GM19025 (cell line): ENCODE measurements at regions not wholly inside any gene's neighbourhood (a gene's known extent, or its start where the extent isn't known, plus 50 kb on each side); places are given as distances from the start of the nearest gene placed in this dataset.

Experiments
- ATAC-seq: cut with Tn5 transposase; IDR thresholded peaks from one replicate; pipeline ENCODE4 v1.9.1; 2021; ENCODE audit warnings: mild to moderate bottlenecking, low read depth, moderate library complexity; ENCODE audit not compliant: unreplicated experiment

- no peak for ATAC-seq
Measured at GRCh38 chr15:94602754-94603470, 371.6 kb downstream of the MCTP2 start.

- ATAC-seq: no peak
Measured at GRCh38 chr15:94606286-94606685, 374.9 kb downstream of the MCTP2 start.

GRCh38 chr15:94607176-94607654, 375.9 kb downstream of the MCTP2 start:
- no peak for ATAC-seq

- peak; percentile 47 for ATAC-seq
Measured at GRCh38 chr15:94610069-94610468, 378.7 kb downstream of the MCTP2 start.

- ATAC-seq: no peak
Measured at GRCh38 chr15:94610485-94610884, 379.1 kb downstream of the MCTP2 start.

GRCh38 chr15:94611656-94612055, 380.3 kb downstream of the MCTP2 start:
- no peak for ATAC-seq

- ATAC-seq: no peak
Measured at GRCh38 chr15:94615688-94616087, 384.3 kb downstream of the MCTP2 start.

- no peak for ATAC-seq
Measured at GRCh38 chr15:94620632-94621031, 389.3 kb downstream of the MCTP2 start.

GRCh38 chr15:94621736-94622135, 390.4 kb downstream of the MCTP2 start:
- ATAC-seq: no peak

GRCh38 chr15:94626949-94627348, 395.6 kb downstream of the MCTP2 start:
- ATAC-seq: no peak

- no peak for ATAC-seq
Measured at GRCh38 chr15:94631608-94632007, 400.2 kb downstream of the MCTP2 start.

- ATAC-seq: no peak
Measured at GRCh38 chr15:94638183-94638582, 406.8 kb downstream of the MCTP2 start.

GRCh38 chr15:94639701-94640100, 408.3 kb downstream of the MCTP2 start:
- no peak for ATAC-seq

GRCh38 chr15:94644433-94644832, 413.1 kb downstream of the MCTP2 start:
- ATAC-seq: no peak

GRCh38 chr15:94653071-94653470, 421.7 kb downstream of the MCTP2 start:
- no peak for ATAC-seq

GRCh38 chr15:94655249-94655880, 424.0 kb downstream of the MCTP2 start:
- no peak for ATAC-seq

GRCh38 chr15:94665676-94666441, 434.5 kb downstream of the MCTP2 start:
- ATAC-seq: no peak

GRCh38 chr15:94666553-94666952, 435.2 kb downstream of the MCTP2 start:
- ATAC-seq: no peak

- ATAC-seq: no peak
Measured at GRCh38 chr15:94667109-94667508, 435.7 kb downstream of the MCTP2 start.

GRCh38 chr15:94670438-94671034, 439.2 kb downstream of the MCTP2 start:
- no peak for ATAC-seq
